GM12878 (cell line): ENCODE measurements at regions not wholly inside any gene's neighbourhood (a gene's known extent, or its start where the extent isn't known, plus 50 kb on each side); places are given as distances from the start of the nearest gene placed in this dataset.

Experiments
- ATAC-seq: fragments of 200-7000 bp; cut with Tn5 transposase; 3 replicates; pipeline ENCODE4 v1.9.1; 2020; ENCODE audit warnings: mild to moderate bottlenecking, moderate library complexity
- BruUV-seq: library from RNA; stranded (reverse); fragments of 400-500 nt; replicated peaks from 2 replicates; lab custom pipeline; 2021; lab: Mats Ljungman, UMichigan
- CTCF ChIA-PET: fragments of 300-600 bp; sonication (Branson Sonifier 250); formaldehyde crosslinking; extraction: SDS; loops from one replicate; lab custom pipeline; 2021; ENCODE audit warnings: inconsistent platforms; lab: Yijun Ruan, JAX
- POLR2A ChIA-PET: fragments of 350-600 bp; formaldehyde crosslinking; extraction: SDS; loops from one replicate; lab custom pipeline; 2021; ENCODE audit warnings: inconsistent platforms; lab: Charles Lee
- RAD21 ChIA-PET: fragments of 300-600 bp; sonication (Branson Sonifier 250); formaldehyde crosslinking; loops from one replicate; lab custom pipeline; 2023; ENCODE audit warnings: antibody characterized with exemption; ENCODE audit not compliant: unreplicated experiment; lab: Charles Lee
- SMC1A ChIA-PET: fragments of 300-600 bp; sonication (Branson Sonifier 250); formaldehyde crosslinking; loops from one replicate; lab custom pipeline; 2023; ENCODE audit not compliant: unreplicated experiment, uncharacterized antibody; lab: Charles Lee
- DNase-seq: peaks from one replicate; pipeline ENCODE4 v3.0.0-alpha.2; 2011; ENCODE audit warnings: low read depth, low spot score
- FAIRE-seq: peaks from 3 replicates; lab custom pipeline; 2011; peaks lifted over from hg19 to GRCh38; lab: Jason Lieb, UNC
- H2AFZ ChIP-seq: 2 replicates; pipeline ENCODE4 v1.6.0; 2011; ENCODE audit warnings: low read depth, low read length, control low read depth; ENCODE audit not compliant: control insufficient read depth
- H3K27ac ChIP-seq: 2 replicates; pipeline ENCODE4 v1.5.1; 2011; ENCODE audit warnings: control low read depth; ENCODE audit not compliant: control insufficient read depth, insufficient read depth
- H3K27me3 ChIP-seq, 2 experiments: replicated peaks in 1 of 2; 2 replicates each; pipeline versions ENCODE4 v1.6.0 to v1.6.1; 2011; ENCODE audit warnings: low read length in 1 of 2; ENCODE audit not compliant: control insufficient read depth in 2 of 2, insufficient read depth in 2 of 2
- H3K36me3 ChIP-seq, 2 experiments: 2 replicates each; pipeline ENCODE4 v1.5.1; 2011; ENCODE audit warnings: low read length in 1 of 2; ENCODE audit not compliant: control insufficient read depth in 2 of 2, insufficient read depth in 2 of 2
- H3K4me1 ChIP-seq: 2 replicates; pipeline ENCODE4 v1.6.1; 2011; ENCODE audit warnings: mild to moderate bottlenecking, low read length, moderate library complexity, mixed read lengths; ENCODE audit not compliant: control insufficient read depth, insufficient read depth
- H3K4me2 ChIP-seq: 2 replicates; pipeline ENCODE4 v1.6.0; 2011; ENCODE audit warnings: control low read depth; ENCODE audit not compliant: control insufficient read depth, insufficient read depth
- H3K4me3 ChIP-seq: fragments of 200-600 bp; sonication (generic); 2 replicates; pipeline ENCODE4 v1.5.1; 2016
- H3K79me2 ChIP-seq: 2 replicates; pipeline ENCODE4 v1.6.0; 2011; ENCODE audit warnings: low read length; ENCODE audit not compliant: control insufficient read depth, insufficient read depth
- H3K9ac ChIP-seq: 2 replicates; pipeline ENCODE4 v1.8.0; 2011; ENCODE audit warnings: low read length, control low read depth, mixed read lengths; ENCODE audit not compliant: control insufficient read depth, insufficient read depth
- H3K9me3 ChIP-seq: replicated peaks from 3 replicates; pipeline ENCODE4 v1.5.1; 2011; ENCODE audit warnings: mild to moderate bottlenecking, low read length; ENCODE audit not compliant: control insufficient read depth, insufficient read depth
- H4K20me1 ChIP-seq: 2 replicates; pipeline ENCODE4 v1.6.0; 2011; ENCODE audit not compliant: control insufficient read depth, insufficient read depth
- POLR2A ChIP-seq: IDR thresholded peaks from 2 replicates; pipeline ENCODE4 v1.6.1; 2011; ENCODE audit warnings: low read depth, mild to moderate bottlenecking, low read length
- REST ChIP-seq: IDR thresholded peaks from 2 replicates; pipeline ENCODE4 v1.6.1; 2012; ENCODE audit warnings: mild to moderate bottlenecking, low read depth, low read length
- SIN3A ChIP-seq: IDR thresholded peaks from 2 replicates; pipeline ENCODE4 v1.6.1; 2012; ENCODE audit warnings: low read depth, low read length, improper control_type of control experiment
- WGBS: methylation state at CpG from one replicate; pipeline ENCODE4 v1.1.6; 2016; ENCODE audit warnings: low lambda C conversion rate; ENCODE audit not compliant: insufficient replicate concordance, insufficient coverage; ENCODE audit errors: missing lambda C conversion rate; 5-methylcytosine and 5-hydroxymethylcytosine counted together
- in situ Hi-C: fragments of 300-500 bp; cut with MboI; formaldehyde crosslinking; loops from 9 replicates; pipeline ENCODE4 v1.14.3; 2018; ENCODE audit warnings: mixed read lengths
- intact Hi-C: fragments of 100-400 bp; cut with micrococcal nuclease; formaldehyde crosslinking; loops from one replicate; pipeline ENCODE4 v1.14.2; 2022; ENCODE audit not compliant: unreplicated experiment

- FAIRE-seq (no peak), DNase-seq (no peak), ATAC-seq (no peak)
- no peak overlapping the region for H2AFZ ChIP-seq
- no peaks in the 10 kb centered on the region for H3K4me1 ChIP-seq
- H3K27ac ChIP-seq, result no peak overlapping the region
- no TSS peak for BruUV-seq
- WGBS, result 43% methylated on average over 10 of the region's 10 CpGs
- H3K9me3 ChIP-seq, result no peaks in the 10 kb centered on the region
- POLR2A ChIA-PET, result no interaction called here
- no peaks in the 10 kb centered on the region; a peak in 1 of 4 replicates for H3K27me3 ChIP-seq
- in situ Hi-C loops (no loop called here), intact Hi-C loops (no loop called here)
- no peak overlapping the region for H3K4me2 ChIP-seq
- H3K36me3 ChIP-seq, result no peaks in the 10 kb centered on the region
- TF ChIP-seq POLR2A (no peak), REST (no peak), SIN3A (no peak)
- CTCF ChIA-PET, result no interaction called here
- SMC1A ChIA-PET, result interaction anchor here (2.0 kb wide), 1 partner anchor 24 kb away, joined by 4 read pairs; no protein-coding TSS in a partner anchor
- H4K20me1 ChIP-seq, result no peaks in the 10 kb centered on the region
- no peak overlapping the region for H3K9ac ChIP-seq
- H3K4me3 ChIP-seq, result no peak overlapping the region
- no peaks in the 10 kb centered on the region for H3K79me2 ChIP-seq
- RAD21 ChIA-PET, result no interaction called here
Observed at GRCh38 chr3:177826253-177826652, 629.0 kb upstream of the TBL1XR1 start.
